ENCODE measurements at regions not wholly inside any gene's neighbourhood (a gene's known extent, or its start where the extent isn't known, plus 50 kb on each side); places are given as distances from the start of the nearest gene placed in this dataset.

DNA sequence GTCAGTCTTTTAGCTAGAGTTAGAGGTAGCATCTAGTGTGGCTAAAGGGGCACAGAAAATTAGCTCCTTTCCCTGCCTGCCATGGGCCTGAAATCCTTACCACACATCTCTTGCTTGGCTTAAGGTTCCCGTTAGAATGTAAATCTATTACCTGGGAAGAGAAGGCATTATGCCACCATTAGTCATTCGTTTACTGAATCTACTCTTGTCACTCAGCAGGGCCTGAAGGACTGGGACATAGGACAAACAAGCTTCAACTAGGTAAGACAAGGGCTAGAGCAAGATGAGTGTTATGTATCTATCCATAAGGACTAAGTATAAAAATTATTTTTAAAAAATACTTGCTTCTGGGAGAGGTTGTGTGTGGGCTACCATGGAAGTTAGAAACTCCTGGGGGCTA lies 112.4 kb downstream of the CT47B1 start:
- WGBS (ENCODE audit: extremely low coverage, insufficient coverage, insufficient read length) = no CpG with 5 or more reads among the region's 2 CpGs
- Histone ChIP-seq H2BK120ac (ENCODE audit: insufficient read depth, low read length, poor library complexity) (no peak overlapping the region), H2BK12ac (ENCODE audit: low read length) (no peak overlapping the region), H3K36me3 (ENCODE audit: control insufficient read depth in 1 of 2, insufficient read depth in 2 of 2, low read length in 2 of 2) (no peaks in the 10 kb centered on the region), H3K4me2 (ENCODE audit: low read length) (no peak overlapping the region), H2AK5ac (ENCODE audit: low read length) (no peak overlapping the region), H3K79me2 (ENCODE audit: control insufficient read depth, insufficient read depth, low read length, poor library complexity) (no peaks in the 10 kb centered on the region), H4K8ac (ENCODE audit: low read depth, low read length) (no peak overlapping the region), H2BK5ac (ENCODE audit: low read depth, low read length, poor library complexity) (no peak overlapping the region), H3K4ac (ENCODE audit: low read depth, low read length) (no peak overlapping the region), H3K79me1 (ENCODE audit: low read length) (no peaks in the 10 kb centered on the region), H4K12ac (ENCODE audit: low read depth, low read length) (no peak overlapping the region), H3K4me1 (ENCODE audit: control insufficient read depth in 1 of 2, insufficient read depth in 2 of 2, low read length in 2 of 2) (no peaks in the 10 kb centered on the region), H3K23ac (ENCODE audit: low read length) (no peak overlapping the region), H3K27ac (ENCODE audit: low read depth, low read length) (no peak overlapping the region), H3K4me3 (ENCODE audit: low read depth, low read length) (no peak overlapping the region), H3K9me3 (ENCODE audit: insufficient read depth, low read depth, low read length) (no peaks in the 10 kb centered on the region), H3K27me3 (ENCODE audit: insufficient read depth, low read length) (no peaks in the 10 kb centered on the region), H3K9ac (ENCODE audit: low read length) (no peak overlapping the region), H3K18ac (ENCODE audit: low read length) (no peak overlapping the region), H2AFZ (ENCODE audit: insufficient read depth, low read length, poor library complexity) (no peak overlapping the region), H3K14ac (ENCODE audit: low read length) (no peak overlapping the region), H4K91ac (ENCODE audit: low read depth, low read length) (no peak overlapping the region)
- DNase-seq = peak in 1 of 2 donors; percentile 20

DNA sequence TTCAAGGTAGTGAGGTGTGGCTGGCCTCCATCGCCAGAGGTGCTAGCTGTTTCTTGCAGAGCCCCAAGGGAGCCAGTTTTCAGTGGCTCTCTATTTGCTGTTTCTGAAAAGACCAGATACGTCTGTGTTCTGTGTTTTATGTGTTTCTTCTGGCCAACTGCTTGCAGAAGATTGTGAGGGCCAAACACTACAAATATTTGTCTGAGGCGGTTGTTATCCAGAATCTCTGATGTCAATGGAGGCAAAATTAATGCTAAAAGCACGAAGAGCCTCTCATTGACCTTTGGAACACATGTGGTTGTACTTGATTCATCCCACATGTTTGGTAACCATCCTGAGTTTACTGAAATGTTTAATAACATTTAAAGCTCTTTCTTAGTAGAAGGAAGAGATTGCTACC lies 113.9 kb downstream of the CT47B1 start:
- Histone ChIP-seq H2BK120ac (ENCODE audit: insufficient read depth, low read length, poor library complexity) (no peak overlapping the region), H2BK5ac (ENCODE audit: low read depth, low read length, poor library complexity) (no peak overlapping the region), H3K9me3 (ENCODE audit: insufficient read depth, low read depth, low read length) (no peaks in the 10 kb centered on the region), H4K91ac (ENCODE audit: low read depth, low read length) (no peak overlapping the region), H3K9ac (ENCODE audit: low read length) (no peak overlapping the region), H4K8ac (ENCODE audit: low read depth, low read length) (no peak overlapping the region), H3K23ac (ENCODE audit: low read length) (no peak overlapping the region), H2BK12ac (ENCODE audit: low read length) (no peak overlapping the region), H2AK5ac (ENCODE audit: low read length) (no peak overlapping the region), H3K4me2 (ENCODE audit: low read length) (no peak overlapping the region), H3K4me3 (ENCODE audit: low read depth, low read length) (no peak overlapping the region), H3K4ac (ENCODE audit: low read depth, low read length) (no peak overlapping the region), H3K27me3 (ENCODE audit: insufficient read depth, low read length) (no peaks in the 10 kb centered on the region), H4K12ac (ENCODE audit: low read depth, low read length) (no peak overlapping the region), H3K79me1 (ENCODE audit: low read length) (no peaks in the 10 kb centered on the region), H3K27ac (ENCODE audit: low read depth, low read length) (no peak overlapping the region), H3K79me2 (ENCODE audit: control insufficient read depth, insufficient read depth, low read length, poor library complexity) (no peaks in the 10 kb centered on the region), H3K36me3 (ENCODE audit: control insufficient read depth in 1 of 2, insufficient read depth in 2 of 2, low read length in 2 of 2) (no peaks in the 10 kb centered on the region), H2AFZ (ENCODE audit: insufficient read depth, low read length, poor library complexity) (no peak overlapping the region), H3K4me1 (ENCODE audit: control insufficient read depth in 1 of 2, insufficient read depth in 2 of 2, low read length in 2 of 2) (no peaks in the 10 kb centered on the region), H3K18ac (ENCODE audit: low read length) (no peak overlapping the region), H3K14ac (ENCODE audit: low read length) (no peak overlapping the region)
- peak; percentile 9 to 61 for DNase-seq
- WGBS (ENCODE audit: extremely low coverage, insufficient coverage, insufficient read length) = no CpG with 5 or more reads among the region's 4 CpGs

DNA sequence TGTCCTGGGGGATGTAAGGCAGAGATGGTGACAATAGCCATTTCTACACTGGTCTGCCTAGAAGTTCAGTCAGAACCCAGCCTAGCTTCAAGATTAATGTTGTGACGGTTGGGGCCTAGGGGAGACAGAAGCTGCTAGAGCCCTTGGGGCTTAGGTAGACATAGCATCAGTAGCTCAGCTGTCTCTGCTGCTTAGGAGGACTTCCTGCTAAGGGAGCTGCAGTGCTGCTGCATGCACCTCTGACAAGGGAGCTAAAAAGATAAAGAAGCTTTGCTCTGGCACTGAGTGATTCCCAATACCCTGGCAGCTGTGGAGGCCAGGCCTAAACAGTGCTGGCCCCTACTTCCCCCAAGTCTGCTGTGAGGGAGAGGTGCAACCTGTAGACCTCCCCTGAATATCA lies 116.0 kb downstream of the CT47B1 start:
- Histone ChIP-seq H2BK120ac (ENCODE audit: insufficient read depth, low read length, poor library complexity) (no peak overlapping the region), H2AK5ac (ENCODE audit: low read length) (no peak overlapping the region), H4K12ac (ENCODE audit: low read depth, low read length) (no peak overlapping the region), H3K27me3 (ENCODE audit: insufficient read depth, low read length) (no peaks in the 10 kb centered on the region), H3K23ac (ENCODE audit: low read length) (no peak overlapping the region), H3K36me3 (ENCODE audit: control insufficient read depth in 1 of 2, insufficient read depth in 2 of 2, low read length in 2 of 2) (no peaks in the 10 kb centered on the region), H3K79me2 (ENCODE audit: control insufficient read depth, insufficient read depth, low read length, poor library complexity) (no peaks in the 10 kb centered on the region), H3K14ac (ENCODE audit: low read length) (no peak overlapping the region), H3K79me1 (ENCODE audit: low read length) (no peaks in the 10 kb centered on the region), H3K18ac (ENCODE audit: low read length) (no peak overlapping the region), H3K4me3 (ENCODE audit: low read depth, low read length) (no peak overlapping the region), H3K9me3 (ENCODE audit: insufficient read depth, low read depth, low read length) (no peaks in the 10 kb centered on the region), H3K9ac (ENCODE audit: low read length) (no peak overlapping the region), H3K4ac (ENCODE audit: low read depth, low read length) (no peak overlapping the region), H2AFZ (ENCODE audit: insufficient read depth, low read length, poor library complexity) (no peak overlapping the region), H4K8ac (ENCODE audit: low read depth, low read length) (no peak overlapping the region), H2BK5ac (ENCODE audit: low read depth, low read length, poor library complexity) (no peak overlapping the region), H2BK12ac (ENCODE audit: low read length) (no peak overlapping the region), H3K4me2 (ENCODE audit: low read length) (no peak overlapping the region), H4K91ac (ENCODE audit: low read depth, low read length) (no peak overlapping the region), H3K4me1 (ENCODE audit: control insufficient read depth in 1 of 2, insufficient read depth in 2 of 2, low read length in 2 of 2) (no peaks in the 10 kb centered on the region), H3K27ac (ENCODE audit: low read depth, low read length) (no peak overlapping the region)
- DNase-seq = no peak
- WGBS (ENCODE audit: extremely low coverage, insufficient coverage, insufficient read length) = no CpG with 5 or more reads among the region's 1 CpG

DNA sequence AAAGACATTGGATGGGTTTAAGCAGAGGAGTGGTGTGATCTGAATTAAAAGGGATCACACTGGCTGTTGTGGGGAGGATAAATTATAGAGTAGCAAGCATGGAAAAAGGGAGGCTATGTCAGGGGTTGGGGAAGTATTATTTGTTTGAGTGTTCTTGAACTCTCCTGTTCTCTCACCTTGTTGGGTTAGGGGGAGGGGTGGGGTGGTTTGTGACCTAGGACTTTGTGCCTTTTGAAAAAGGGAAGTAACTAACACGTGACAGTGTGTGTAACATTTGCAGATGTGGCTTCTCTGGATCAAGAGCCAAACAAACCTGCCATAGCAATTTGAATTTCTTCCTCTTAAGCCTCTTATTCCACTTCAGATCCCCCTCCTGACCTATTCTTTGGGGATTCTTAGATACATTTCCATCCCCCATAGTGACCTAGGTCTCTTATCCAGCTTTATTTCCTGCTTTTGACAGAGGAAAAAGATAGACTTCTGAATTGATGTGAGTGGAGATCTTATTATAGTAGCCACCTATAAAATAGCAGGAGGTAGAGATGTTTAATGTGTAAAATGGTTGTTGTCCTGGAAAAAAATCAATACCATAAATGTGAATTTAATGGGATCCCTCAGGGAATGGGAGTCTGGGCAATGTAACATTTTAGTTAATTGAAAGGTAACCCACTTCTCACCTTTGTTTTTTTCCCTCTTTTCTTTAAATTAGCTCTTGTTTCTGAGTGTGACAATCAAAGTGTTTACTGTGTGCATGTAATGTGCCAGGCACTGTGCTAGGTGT lies 120.4 kb downstream of the CT47B1 start:
- Histone ChIP-seq H3K4ac (ENCODE audit: low read depth, low read length) (no peak overlapping the region), H3K4me1 (ENCODE audit: control insufficient read depth in 1 of 2, insufficient read depth in 2 of 2, low read length in 2 of 2) (no peaks in the 10 kb centered on the region), H3K4me2 (ENCODE audit: low read length) (no peak overlapping the region), H2BK12ac (ENCODE audit: low read length) (no peak overlapping the region), H3K27me3 (ENCODE audit: insufficient read depth, low read length) (no peaks in the 10 kb centered on the region), H3K4me3 (ENCODE audit: low read depth, low read length) (no peak overlapping the region), H4K12ac (ENCODE audit: low read depth, low read length) (no peak overlapping the region), H4K8ac (ENCODE audit: low read depth, low read length) (no peak overlapping the region), H2AFZ (ENCODE audit: insufficient read depth, low read length, poor library complexity) (no peak overlapping the region), H3K36me3 (ENCODE audit: control insufficient read depth in 1 of 2, insufficient read depth in 2 of 2, low read length in 2 of 2) (no peaks in the 10 kb centered on the region), H3K9me3 (ENCODE audit: insufficient read depth, low read depth, low read length) (no peaks in the 10 kb centered on the region), H3K23ac (ENCODE audit: low read length) (no peak overlapping the region), H2BK5ac (ENCODE audit: low read depth, low read length, poor library complexity) (no peak overlapping the region), H2BK120ac (ENCODE audit: insufficient read depth, low read length, poor library complexity) (no peak overlapping the region), H3K9ac (ENCODE audit: low read length) (no peak overlapping the region), H3K27ac (ENCODE audit: low read depth, low read length) (no peak overlapping the region), H3K79me1 (ENCODE audit: low read length) (peaks cover under 1% of the 10 kb centered on the region), H3K14ac (ENCODE audit: low read length) (no peak overlapping the region), H3K18ac (ENCODE audit: low read length) (no peak overlapping the region), H4K91ac (ENCODE audit: low read depth, low read length) (no peak overlapping the region), H2AK5ac (ENCODE audit: low read length) (no peak overlapping the region), H3K79me2 (ENCODE audit: control insufficient read depth, insufficient read depth, low read length, poor library complexity) (no peaks in the 10 kb centered on the region)
- WGBS (ENCODE audit: extremely low coverage, insufficient coverage, insufficient read length) = no CpG with 5 or more reads among the region's 1 CpG
- DNase-seq = no peak

Data from trophoblast cell (in vitro differentiated cells and primary cell).